ENCODE measurements at regions not wholly inside any gene's neighbourhood (a gene's known extent, or its start where the extent isn't known, plus 50 kb on each side); places are given as distances from the start of the nearest gene placed in this dataset.

DNA sequence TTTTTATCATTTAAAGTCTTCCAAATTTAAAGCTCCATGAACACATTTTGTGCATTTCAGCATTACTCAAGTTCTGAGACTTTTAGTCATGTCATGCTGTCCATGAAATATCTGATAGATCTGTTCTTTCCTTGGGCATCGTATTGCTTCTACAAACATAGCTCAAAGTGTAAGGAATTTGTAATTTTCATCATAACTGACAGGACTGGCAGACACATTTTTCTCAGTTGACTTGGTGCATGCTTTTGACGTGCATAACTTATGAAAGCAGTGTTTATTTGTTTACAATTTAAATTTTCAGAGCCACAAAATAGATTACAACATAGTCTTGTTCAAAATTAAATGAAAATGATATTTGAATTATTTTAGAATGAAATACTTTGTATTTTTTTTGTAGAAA lies 812.1 kb upstream of the NOVA1 start:
- no peak for FAIRE-seq
- no peak for DNase-seq (ENCODE audit: insufficient read length, low spot score)
- TF ChIP-seq, protein P1, sequence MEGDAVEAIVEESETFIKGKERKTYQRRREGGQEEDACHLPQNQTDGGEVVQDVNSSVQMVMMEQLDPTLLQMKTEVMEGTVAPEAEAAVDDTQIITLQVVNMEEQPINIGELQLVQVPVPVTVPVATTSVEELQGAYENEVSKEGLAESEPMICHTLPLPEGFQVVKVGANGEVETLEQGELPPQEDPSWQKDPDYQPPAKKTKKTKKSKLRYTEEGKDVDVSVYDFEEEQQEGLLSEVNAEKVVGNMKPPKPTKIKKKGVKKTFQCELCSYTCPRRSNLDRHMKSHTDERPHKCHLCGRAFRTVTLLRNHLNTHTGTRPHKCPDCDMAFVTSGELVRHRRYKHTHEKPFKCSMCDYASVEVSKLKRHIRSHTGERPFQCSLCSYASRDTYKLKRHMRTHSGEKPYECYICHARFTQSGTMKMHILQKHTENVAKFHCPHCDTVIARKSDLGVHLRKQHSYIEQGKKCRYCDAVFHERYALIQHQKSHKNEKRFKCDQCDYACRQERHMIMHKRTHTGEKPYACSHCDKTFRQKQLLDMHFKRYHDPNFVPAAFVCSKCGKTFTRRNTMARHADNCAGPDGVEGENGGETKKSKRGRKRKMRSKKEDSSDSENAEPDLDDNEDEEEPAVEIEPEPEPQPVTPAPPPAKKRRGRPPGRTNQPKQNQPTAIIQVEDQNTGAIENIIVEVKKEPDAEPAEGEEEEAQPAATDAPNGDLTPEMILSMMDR (IDR thresholded peaks at IDR 0.05; ENCODE audit: insufficient read depth, missing control alignments): no peak

DNA sequence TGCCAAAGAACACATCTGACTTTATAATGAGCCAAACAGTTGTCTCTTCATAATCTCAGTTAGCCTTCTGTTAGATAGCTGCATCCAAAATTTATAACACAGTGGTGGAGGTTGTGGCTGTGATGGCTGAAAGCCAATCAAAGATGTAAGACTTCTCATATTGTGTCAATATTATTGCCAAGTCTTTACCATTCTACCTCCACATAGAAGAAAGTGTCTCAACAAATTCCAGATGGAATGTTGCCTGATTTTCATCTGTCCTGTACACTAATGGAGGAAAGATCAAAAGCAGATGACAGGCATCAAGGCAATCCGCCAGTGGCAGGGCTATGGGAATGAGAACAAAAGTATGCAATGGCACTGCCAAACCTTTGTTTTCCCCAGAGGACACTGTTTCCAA lies 813.1 kb upstream of the NOVA1 start:
- TF ChIP-seq, protein P1 (IDR thresholded peaks at IDR 0.05; ENCODE audit: insufficient read depth, missing control alignments): no peak
- DNase-seq (ENCODE audit: insufficient read length, low spot score) (no peak), FAIRE-seq (no peak)

DNA sequence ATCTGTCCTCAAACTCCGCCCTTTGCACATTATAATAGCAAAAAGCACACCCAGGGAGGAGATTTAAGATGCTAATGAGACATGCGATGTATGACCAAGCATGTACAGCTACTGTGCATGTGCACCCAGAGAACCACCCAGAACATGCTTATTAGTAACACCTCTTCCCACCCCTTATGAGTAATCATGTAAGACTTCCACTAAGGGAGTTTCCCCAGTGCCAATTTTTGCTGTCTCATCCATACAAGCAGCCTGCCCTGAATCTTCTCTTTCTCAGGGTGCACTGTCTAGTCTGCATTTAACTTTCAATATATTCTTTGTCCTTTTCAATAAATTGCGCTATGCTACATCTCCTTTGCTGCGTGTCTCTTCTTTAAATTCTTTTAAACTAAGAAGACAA lies 830.0 kb upstream of the NOVA1 start:
- TF ChIP-seq, protein P1 (IDR thresholded peaks at IDR 0.05; ENCODE audit: insufficient read depth, missing control alignments): no peak
- FAIRE-seq (no peak), DNase-seq (ENCODE audit: insufficient read length, low spot score) (no peak)

DNA sequence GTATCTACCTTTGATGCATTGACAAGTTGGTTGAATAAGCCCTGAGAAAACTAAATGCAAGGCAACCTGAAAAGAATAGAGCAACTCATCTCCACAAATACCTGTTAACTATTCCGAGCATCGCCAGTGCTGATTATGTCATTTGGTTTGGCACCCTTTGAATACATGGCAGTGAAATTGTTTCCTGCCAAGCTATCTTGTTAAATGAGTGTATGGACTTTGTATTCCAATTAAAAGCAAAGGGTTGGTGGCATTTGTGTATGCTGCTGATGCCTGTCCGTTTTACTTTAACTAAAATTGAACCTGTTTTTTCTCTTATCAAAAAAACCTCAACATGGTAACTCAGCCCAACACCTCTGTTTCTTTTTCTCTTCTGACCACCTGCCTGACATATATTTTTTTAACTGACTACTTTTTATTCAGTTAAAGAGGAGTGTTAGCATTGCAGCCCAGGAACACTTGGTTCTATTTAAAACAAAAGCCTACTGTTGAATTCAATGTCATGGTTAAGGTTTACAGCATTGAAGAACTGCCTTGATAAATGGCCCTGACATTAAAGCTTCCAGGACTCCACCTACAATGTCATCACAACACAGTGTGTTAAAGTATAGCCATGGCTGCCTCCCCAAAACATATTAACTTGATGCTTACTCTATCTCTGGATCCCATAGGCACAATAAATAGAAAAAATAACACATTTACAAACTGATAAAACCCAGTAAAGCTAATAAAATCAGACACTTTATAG lies 838.3 kb upstream of the NOVA1 start:
- TF ChIP-seq, protein P1 (IDR thresholded peaks at IDR 0.05; ENCODE audit: insufficient read depth, missing control alignments): no peak
- FAIRE-seq: no peak
- DNase-seq (ENCODE audit: insufficient read length, low spot score): no peak

DNA sequence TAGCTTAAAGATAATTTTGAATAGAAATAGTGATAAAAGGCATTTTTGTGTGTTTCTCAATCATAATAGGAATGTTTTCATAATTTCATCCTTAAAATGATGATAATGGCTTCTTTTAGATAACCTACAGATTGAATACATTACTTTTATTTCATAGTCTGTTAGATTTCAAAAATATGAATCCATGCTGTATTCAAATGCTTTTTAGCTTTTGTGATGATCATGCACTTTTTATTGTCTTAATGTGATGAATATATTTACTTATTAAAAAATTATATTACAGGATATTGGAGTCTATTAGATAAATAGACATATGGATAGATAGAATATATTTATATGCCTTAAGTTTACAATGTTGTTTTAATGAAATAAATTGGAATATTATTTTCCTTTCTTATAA lies 886.8 kb upstream of the NOVA1 start:
- no peak for DNase-seq (ENCODE audit: insufficient read length, low spot score)
- FAIRE-seq: no peak
- TF ChIP-seq, protein P1 (IDR thresholded peaks at IDR 0.05; ENCODE audit: insufficient read depth, missing control alignments): no peak

DNA sequence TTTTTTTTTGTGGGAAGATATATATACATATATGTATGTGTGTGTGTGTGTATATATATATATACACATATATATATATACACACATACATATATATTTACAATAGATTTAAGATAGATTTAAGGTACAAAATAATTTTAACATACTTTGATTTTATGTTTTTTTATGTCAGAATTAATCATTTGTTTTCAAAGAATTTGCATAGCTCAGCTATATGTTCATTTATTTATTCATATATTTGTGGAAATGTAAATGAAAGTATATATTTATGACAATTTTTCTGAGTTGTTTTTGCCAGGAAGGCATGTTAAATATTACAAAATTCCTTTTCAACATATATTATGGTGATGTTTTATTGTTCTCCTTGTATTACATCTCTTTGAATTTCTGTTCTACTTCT lies 887.4 kb upstream of the NOVA1 start:
- DNase-seq (ENCODE audit: insufficient read length, low spot score) (no peak), FAIRE-seq (no peak)
- TF ChIP-seq, protein P1 (IDR thresholded peaks at IDR 0.05; ENCODE audit: insufficient read depth, missing control alignments): no peak

DNA sequence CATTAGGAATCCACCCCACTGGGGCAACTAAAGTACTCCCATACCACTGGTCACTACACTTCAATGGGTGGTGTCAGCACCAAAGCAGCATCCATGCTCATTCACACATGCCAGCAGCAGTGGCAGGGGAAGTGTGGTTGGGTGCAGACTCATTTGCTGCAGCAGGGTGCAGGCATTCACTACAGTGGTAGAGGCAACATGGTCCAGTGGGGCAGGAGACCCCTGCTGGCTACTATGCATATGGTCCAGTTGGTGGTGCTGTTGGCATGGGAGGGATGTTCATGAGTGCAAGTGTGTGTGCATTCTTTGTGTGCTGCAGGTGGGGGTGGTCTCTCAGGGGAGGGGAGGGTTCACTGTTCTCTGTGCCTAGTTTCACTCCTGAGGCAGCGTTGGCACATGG lies 908.4 kb upstream of the NOVA1 start:
- TF ChIP-seq, protein P1 (IDR thresholded peaks at IDR 0.05; ENCODE audit: insufficient read depth, missing control alignments): no peak
- FAIRE-seq (no peak), DNase-seq (ENCODE audit: insufficient read length, low spot score) (no peak)
